B cell (primary cell): ENCODE measurements at regions not wholly inside any gene's neighbourhood (a gene's known extent, or its start where the extent isn't known, plus 50 kb on each side); places are given as distances from the start of the nearest gene placed in this dataset.

ENCODE experiments used
- ATAC-seq: fragments of 200-7000 bp; cut with Tn5 transposase; one replicate; pipeline ENCODE4 v1.10.0; 2021; ENCODE audit warnings: low read depth, mild to moderate bottlenecking, moderate number of reproducible peaks, moderate library complexity
- CTCF ChIA-PET: fragments of 350-600 bp; sonication (Branson Sonifier 250); formaldehyde crosslinking; loops from one replicate; lab custom pipeline; 2021; ENCODE audit warnings: antibody characterized with exemption, inconsistent platforms; lab: Charles Lee
- POLR2A ChIA-PET: fragments of 350-600 bp; sonication (Branson Sonifier 250); formaldehyde crosslinking; loops from one replicate; lab custom pipeline; 2021; ENCODE audit warnings: antibody characterized with exemption; lab: Charles Lee
- DNase-seq: peaks from one replicate; pipeline ENCODE4 v3.0.0; 2013
- H2AFZ ChIP-seq: 2 replicates; pipeline ENCODE4 v1.6.1; 2012; ENCODE audit warnings: mild to moderate bottlenecking, low read depth, low read length; ENCODE audit not compliant: insufficient read depth, poor library complexity, severe bottlenecking
- H3K27ac ChIP-seq, 2 donors: 1 replicate in 1 of 2; 2 replicates in 1 of 2; pipeline ENCODE4 v1.5.1; 2012 to 2013; ENCODE audit warnings: low read length in 2 of 2, mild to moderate bottlenecking in 2 of 2, moderate library complexity in 1 of 2
- H3K27me3 ChIP-seq, 4 experiments: fragments of 200-600 bp in 1 of 4; sonication (generic) in 1 of 4; replicated peaks in 1 of 4; 1 replicate in 2 of 4; 2 replicates in 2 of 4; pipeline versions ENCODE4 v1.6.1 to v1.7.0; 2013 to 2016; ENCODE audit warnings: low read length in 3 of 4, mild to moderate bottlenecking in 2 of 4, mixed read lengths in 1 of 4, moderate library complexity in 1 of 4; ENCODE audit not compliant: insufficient read depth in 4 of 4, control insufficient read depth in 3 of 4; ENCODE audit errors: control extremely low read depth in 1 of 4
- H3K36me3 ChIP-seq, 2 experiments: replicated peaks in 1 of 2; 1 replicate in 1 of 2; 2 replicates in 1 of 2; pipeline versions ENCODE4 v1.6.1 to v1.7.1; 2013; ENCODE audit warnings: low read length in 1 of 2; ENCODE audit not compliant: insufficient read depth in 2 of 2, control insufficient read depth in 1 of 2; ENCODE audit errors: control extremely low read depth in 1 of 2, extremely low read depth in 1 of 2
- H3K4me1 ChIP-seq, 2 donors: fragments of 200-600 bp in 1 of 2; sonication (generic) in 1 of 2; 1 replicate in 1 of 2; 2 replicates in 1 of 2; pipeline versions ENCODE4 v1.5.1 to v1.6.1; 2013 to 2017; ENCODE audit warnings: low read length in 2 of 2; ENCODE audit not compliant: control insufficient read depth in 2 of 2, insufficient read depth in 2 of 2
- H3K4me2 ChIP-seq: replicated peaks from 2 replicates; pipeline ENCODE3; 2012; ENCODE audit warnings: mild to moderate bottlenecking, low read depth, low read length; ENCODE audit not compliant: poor library complexity, severe bottlenecking
- H3K4me3 ChIP-seq, 5 experiments: fragments of 200-600 bp in 1 of 5; sonication (generic) in 1 of 5; 1 replicate in 3 of 5; 2 replicates in 2 of 5; pipeline versions ENCODE4 v1.5.1 to v1.7.0; 2011 to 2016; ENCODE audit warnings: low read length in 4 of 5, mild to moderate bottlenecking in 4 of 5, low read depth in 2 of 5, control low read depth in 1 of 5, moderate library complexity in 1 of 5; ENCODE audit not compliant: insufficient read depth in 1 of 5; ENCODE audit errors: control extremely low read depth in 1 of 5, extremely low read depth in 1 of 5
- H3K79me2 ChIP-seq: fragments of 200-600 bp; sonication (generic); one replicate; pipeline ENCODE4 v1.6.0; 2016; ENCODE audit warnings: low read length; ENCODE audit not compliant: control insufficient read depth, insufficient read depth
- H3K9ac ChIP-seq: fragments of 200-600 bp; sonication (generic); 2 replicates; pipeline ENCODE4 v1.6.1; 2017; ENCODE audit warnings: mild to moderate bottlenecking, low read length, moderate library complexity
- H3K9me3 ChIP-seq, 3 donors: one replicate each; pipeline versions ENCODE4 v1.6.1 to v1.7.1; 2013; ENCODE audit warnings: low read length in 2 of 3; ENCODE audit not compliant: control insufficient read depth in 2 of 3, insufficient read depth in 1 of 3; ENCODE audit errors: control extremely low read depth in 1 of 3
- H4K20me1 ChIP-seq: 2 replicates; pipeline ENCODE4 v1.6.0; 2012; ENCODE audit warnings: mild to moderate bottlenecking, low read length; ENCODE audit not compliant: insufficient read depth, control insufficient read depth, poor library complexity, severe bottlenecking
- H3K27ac Mint-ChIP-seq: one replicate; pipeline ENCODE4 v1.8.0; 2021; ENCODE audit warnings: mixed read lengths
- H3K27me3 Mint-ChIP-seq: one replicate; pipeline ENCODE4 v1.8.0; 2021; ENCODE audit warnings: mixed read lengths
- H3K4me1 Mint-ChIP-seq: one replicate; pipeline ENCODE4 v1.8.0; 2021; ENCODE audit warnings: mixed read lengths
- H3K4me3 Mint-ChIP-seq: one replicate; pipeline ENCODE4 v1.8.0; 2021; ENCODE audit warnings: mixed read lengths
- H3K9me3 Mint-ChIP-seq: one replicate; pipeline ENCODE4 v1.8.0; 2022; ENCODE audit warnings: mixed read lengths; ENCODE audit not compliant: insufficient read depth
- EZH2 ChIP-seq: IDR thresholded peaks from 2 replicates; pipeline ENCODE4 v1.6.1; 2012; ENCODE audit warnings: borderline replicate concordance, low read depth, mild to moderate bottlenecking, moderate library complexity, low read length; ENCODE audit not compliant: insufficient read depth, poor library complexity, severe bottlenecking
- WGBS: methylation state at CpG from one replicate; pipeline ENCODE4 v1.1.5; 2013; ENCODE audit warnings: missing lambda C conversion rate; ENCODE audit not compliant: insufficient coverage; 5-methylcytosine and 5-hydroxymethylcytosine counted together
- intact Hi-C: fragments of 100-400 bp; cut with micrococcal nuclease; formaldehyde crosslinking; loops from one replicate; pipeline ENCODE4 v1.10.0; 2022
- TF ChIP-seq, protein P1 (sequence below): fragments of 200-600 bp; IDR thresholded peaks from one replicate; pipeline ENCODE4 v1.8.0; 2022; ENCODE audit warnings: antibody characterized with exemption, mild to moderate bottlenecking

DNA sequence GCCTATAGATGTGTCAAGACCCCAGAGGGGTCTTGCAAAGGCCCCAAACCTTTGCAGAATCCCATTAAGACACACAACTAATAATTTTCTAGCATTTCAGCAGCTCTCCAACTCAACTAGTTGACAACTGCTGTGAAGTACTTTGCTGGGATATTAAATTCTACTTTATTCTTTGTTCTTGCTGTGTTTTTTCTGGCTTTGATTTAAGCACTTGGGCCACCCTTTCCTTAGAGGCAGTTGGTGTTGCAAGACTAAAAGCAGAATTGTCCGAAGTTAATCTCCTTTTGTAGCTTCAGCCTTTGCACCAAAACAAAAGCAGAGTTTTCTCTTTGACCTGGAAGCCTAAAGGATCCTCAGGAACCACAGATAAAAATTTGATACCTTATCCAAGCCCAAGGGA is 353.1 kb upstream of the CLNK start:
- Histone ChIP-seq H3K9ac (no peak overlapping the region), H3K4me1 (peaks cover 21% of the 10 kb centered on the region in 2 donors), H3K9me3 (peaks cover 0 to 3% (median 1%) of the 10 kb centered on the region in 3 donors), H3K79me2 (no peaks in the 10 kb centered on the region), H2AFZ (no peak overlapping the region), H3K27ac (no peak overlapping the region), H3K36me3 (no peaks in the 10 kb centered on the region), H3K4me3 (no peak overlapping the region), H4K20me1 (no peaks in the 10 kb centered on the region), H3K4me2 (no peak overlapping the region), H3K27me3 (no peaks in the 10 kb centered on the region)
- no peak for DNase-seq
- Mint-ChIP-seq H3K27ac (no peak overlapping the region), H3K4me3 (no peak overlapping the region), H3K27me3 (no peaks in the 10 kb centered on the region), H3K4me1 (peaks cover 32% of the 10 kb centered on the region), H3K9me3 (peaks cover 5% of the 10 kb centered on the region)
- ChIA-PET CTCF (no interaction called here), POLR2A (no interaction called here)
- intact Hi-C loops: no loop called here
- no peak for ATAC-seq
- TF ChIP-seq, protein P1, sequence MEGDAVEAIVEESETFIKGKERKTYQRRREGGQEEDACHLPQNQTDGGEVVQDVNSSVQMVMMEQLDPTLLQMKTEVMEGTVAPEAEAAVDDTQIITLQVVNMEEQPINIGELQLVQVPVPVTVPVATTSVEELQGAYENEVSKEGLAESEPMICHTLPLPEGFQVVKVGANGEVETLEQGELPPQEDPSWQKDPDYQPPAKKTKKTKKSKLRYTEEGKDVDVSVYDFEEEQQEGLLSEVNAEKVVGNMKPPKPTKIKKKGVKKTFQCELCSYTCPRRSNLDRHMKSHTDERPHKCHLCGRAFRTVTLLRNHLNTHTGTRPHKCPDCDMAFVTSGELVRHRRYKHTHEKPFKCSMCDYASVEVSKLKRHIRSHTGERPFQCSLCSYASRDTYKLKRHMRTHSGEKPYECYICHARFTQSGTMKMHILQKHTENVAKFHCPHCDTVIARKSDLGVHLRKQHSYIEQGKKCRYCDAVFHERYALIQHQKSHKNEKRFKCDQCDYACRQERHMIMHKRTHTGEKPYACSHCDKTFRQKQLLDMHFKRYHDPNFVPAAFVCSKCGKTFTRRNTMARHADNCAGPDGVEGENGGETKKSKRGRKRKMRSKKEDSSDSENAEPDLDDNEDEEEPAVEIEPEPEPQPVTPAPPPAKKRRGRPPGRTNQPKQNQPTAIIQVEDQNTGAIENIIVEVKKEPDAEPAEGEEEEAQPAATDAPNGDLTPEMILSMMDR: no peak
- no peak for TF ChIP-seq EZH2
- no CpG with 5 or more reads among the region's 1 CpG for WGBS

DNA sequence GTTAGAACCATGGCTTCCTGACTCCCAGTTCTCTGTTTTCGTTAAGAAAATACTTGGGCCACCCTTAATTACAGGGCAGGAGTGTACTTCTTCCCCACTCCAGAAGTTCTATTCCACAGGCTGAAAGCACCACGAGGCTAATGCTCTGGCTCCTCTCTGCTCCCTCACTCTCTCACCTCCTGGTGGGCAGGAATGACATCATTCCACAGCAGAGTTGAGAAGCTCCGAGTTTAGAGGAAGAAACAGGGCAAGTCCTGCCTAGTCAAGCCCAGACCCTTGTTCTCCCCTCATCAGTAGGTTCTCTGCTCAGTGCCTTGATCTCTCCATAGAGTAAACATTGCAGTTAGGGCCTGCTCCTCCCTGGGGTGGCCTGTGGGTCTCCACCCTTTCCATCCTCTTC is 343.8 kb upstream of the CLNK start:
- WGBS: 82% methylated on average over 3 of the region's 3 CpGs
- Mint-ChIP-seq H3K27ac (no peak overlapping the region), H3K4me3 (no peak overlapping the region), H3K27me3 (no peaks in the 10 kb centered on the region), H3K9me3 (peaks cover 9% of the 10 kb centered on the region), H3K4me1 (peaks cover 9% of the 10 kb centered on the region)
- DNase-seq (no peak), ATAC-seq (no peak)
- Histone ChIP-seq H3K27ac (no peak overlapping the region), H3K4me1 (peaks cover 0 to 5% of the 10 kb centered on the region in 2 donors), H3K36me3 (no peaks in the 10 kb centered on the region), H3K4me3 (no peak overlapping the region), H3K79me2 (no peaks in the 10 kb centered on the region), H2AFZ (no peak overlapping the region), H4K20me1 (no peaks in the 10 kb centered on the region), H3K27me3 (peaks cover 0 to 5% (median 0%) of the 10 kb centered on the region in 4 experiments), H3K9me3 (peaks cover 0 to 19% (median 10%) of the 10 kb centered on the region in 3 donors), H3K4me2 (no peak overlapping the region), H3K9ac (no peak overlapping the region)
- intact Hi-C loops: no loop called here
- TF ChIP-seq, protein P1: no peak
- TF ChIP-seq EZH2: no peak
- POLR2A ChIA-PET: no interaction called here
- CTCF ChIA-PET: interaction anchor here (0.7 kb wide), 1 partner anchor 220 kb away, joined by 3 read pairs; no protein-coding TSS in a partner anchor
